ENCODE measurements at regions not wholly inside any gene's neighbourhood (a gene's known extent, or its start where the extent isn't known, plus 50 kb on each side); places are given as distances from the start of the nearest gene placed in this dataset.

GRCh38 chr2:19759880-19760279, 141.9 kb downstream of the TTC32 start:
- TF ChIP-seq CTCF (IDR thresholded peaks at IDR 0.05) (no peak), POLR2A (IDR thresholded peaks at IDR 0.05) (no peak)
